ENCODE measurements at regions not wholly inside any gene's neighbourhood (a gene's known extent, or its start where the extent isn't known, plus 50 kb on each side); places are given as distances from the start of the nearest gene placed in this dataset.

DNA sequence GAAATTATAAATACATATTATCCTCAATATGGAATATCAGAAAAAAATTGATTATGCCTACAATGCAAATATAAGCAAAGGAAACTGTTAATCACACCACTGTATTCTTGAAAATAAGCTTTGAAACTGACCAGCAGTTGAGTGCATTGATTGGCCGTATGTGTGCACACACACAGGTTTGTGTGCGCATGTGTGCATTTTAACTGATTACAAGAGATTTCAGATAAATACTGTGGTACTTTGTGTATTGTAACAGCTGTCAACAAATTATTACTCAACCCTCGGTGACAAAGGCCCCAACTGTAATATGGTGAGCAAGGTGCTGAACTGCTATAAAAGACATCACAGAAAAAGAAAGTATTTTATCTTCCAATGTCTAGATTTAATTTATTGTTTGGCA, 1238.9 kb upstream of the ALCAM start:
- Histone ChIP-seq H3K9me3 (ENCODE audit: severe bottlenecking) (no peaks in the 10 kb centered on the region), H3K27ac (no peak overlapping the region), H3K4me3 (ENCODE audit: low read depth, low read length) (no peak overlapping the region), H3K27me3 (ENCODE audit: insufficient read depth, low read depth, severe bottlenecking) (no peaks in the 10 kb centered on the region), H3K36me3 (no peaks in the 10 kb centered on the region)
- DNase-seq, result no peak
- TF ChIP-seq, protein P1, sequence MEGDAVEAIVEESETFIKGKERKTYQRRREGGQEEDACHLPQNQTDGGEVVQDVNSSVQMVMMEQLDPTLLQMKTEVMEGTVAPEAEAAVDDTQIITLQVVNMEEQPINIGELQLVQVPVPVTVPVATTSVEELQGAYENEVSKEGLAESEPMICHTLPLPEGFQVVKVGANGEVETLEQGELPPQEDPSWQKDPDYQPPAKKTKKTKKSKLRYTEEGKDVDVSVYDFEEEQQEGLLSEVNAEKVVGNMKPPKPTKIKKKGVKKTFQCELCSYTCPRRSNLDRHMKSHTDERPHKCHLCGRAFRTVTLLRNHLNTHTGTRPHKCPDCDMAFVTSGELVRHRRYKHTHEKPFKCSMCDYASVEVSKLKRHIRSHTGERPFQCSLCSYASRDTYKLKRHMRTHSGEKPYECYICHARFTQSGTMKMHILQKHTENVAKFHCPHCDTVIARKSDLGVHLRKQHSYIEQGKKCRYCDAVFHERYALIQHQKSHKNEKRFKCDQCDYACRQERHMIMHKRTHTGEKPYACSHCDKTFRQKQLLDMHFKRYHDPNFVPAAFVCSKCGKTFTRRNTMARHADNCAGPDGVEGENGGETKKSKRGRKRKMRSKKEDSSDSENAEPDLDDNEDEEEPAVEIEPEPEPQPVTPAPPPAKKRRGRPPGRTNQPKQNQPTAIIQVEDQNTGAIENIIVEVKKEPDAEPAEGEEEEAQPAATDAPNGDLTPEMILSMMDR (IDR thresholded peaks at IDR 0.05; ENCODE audit: low read depth, low read length), result no peak

DNA sequence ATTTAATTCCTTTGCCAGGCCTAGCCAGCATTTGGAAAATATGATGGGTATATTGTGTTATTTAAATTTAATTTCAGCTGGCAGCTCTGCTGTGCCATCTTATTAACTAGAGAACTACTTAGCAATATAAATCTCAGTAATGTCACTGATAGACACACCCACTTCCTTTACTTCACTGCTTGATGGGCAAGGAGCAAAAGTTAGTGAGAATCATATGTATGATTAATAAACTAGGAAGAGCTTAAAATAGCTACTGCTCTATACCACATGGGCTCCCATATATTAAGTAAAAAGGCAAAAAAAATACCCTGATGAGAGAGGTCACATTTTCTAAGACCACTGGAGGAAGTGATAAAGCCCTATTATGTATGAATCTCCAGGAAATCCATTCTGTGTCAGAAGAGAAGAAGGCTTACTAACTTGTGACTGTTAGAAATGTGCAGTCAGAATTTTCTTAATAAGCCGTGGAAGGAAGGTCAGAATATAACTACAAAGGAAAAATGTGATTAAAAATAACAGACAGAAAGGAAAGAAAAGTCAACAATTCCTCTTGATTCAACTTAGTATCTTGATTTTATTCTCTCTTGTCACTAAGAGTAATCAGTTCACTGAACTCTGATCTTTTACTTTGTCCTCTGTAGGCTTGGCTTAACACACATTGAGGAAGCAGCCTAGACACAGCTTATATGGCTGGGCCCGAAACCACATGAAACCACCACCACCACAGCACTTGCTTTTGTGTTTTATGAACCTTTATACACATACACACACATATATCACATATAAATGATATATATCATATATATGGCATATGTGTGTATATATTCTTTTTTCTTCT, 1233.9 kb upstream of the ALCAM start:
- no peak overlapping the region for H3K27ac ChIP-seq
- H3K4me3 ChIP-seq (ENCODE audit: low read depth, low read length), result no peak overlapping the region
- no peaks in the 10 kb centered on the region for H3K36me3 ChIP-seq
- H3K9me3 ChIP-seq (ENCODE audit: severe bottlenecking), result no peaks in the 10 kb centered on the region
- TF ChIP-seq, protein P1 (IDR thresholded peaks at IDR 0.05; ENCODE audit: low read depth, low read length), result no peak
- no peaks in the 10 kb centered on the region for H3K27me3 ChIP-seq (ENCODE audit: insufficient read depth, low read depth, severe bottlenecking)
- DNase-seq, result no peak

DNA sequence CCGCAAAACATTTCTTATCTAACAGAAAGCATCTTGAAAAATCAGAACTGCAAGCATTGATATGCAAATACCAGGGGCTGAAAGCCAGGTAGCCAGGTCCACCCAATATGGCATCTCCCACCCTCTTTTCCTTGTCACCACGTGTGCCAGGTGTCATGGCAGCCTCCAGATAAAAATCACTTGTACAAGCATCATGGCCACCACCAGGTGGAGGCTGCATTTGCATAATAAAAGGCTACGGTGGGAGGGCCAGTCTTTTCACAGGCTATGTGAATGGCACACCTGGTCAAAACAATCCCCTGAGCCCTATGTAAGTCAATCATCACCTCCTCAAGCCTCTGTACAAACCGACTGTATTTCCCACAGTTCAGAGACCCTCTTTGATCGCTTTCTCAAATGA, 1233.1 kb upstream of the ALCAM start:
- TF ChIP-seq, protein P1 (IDR thresholded peaks at IDR 0.05; ENCODE audit: low read depth, low read length), result no peak
- H3K9me3 ChIP-seq (ENCODE audit: severe bottlenecking), result no peaks in the 10 kb centered on the region
- no peak overlapping the region for H3K4me3 ChIP-seq (ENCODE audit: low read depth, low read length)
- H3K27me3 ChIP-seq (ENCODE audit: insufficient read depth, low read depth, severe bottlenecking), result no peaks in the 10 kb centered on the region
- H3K27ac ChIP-seq, result no peak overlapping the region
- no peak for DNase-seq
- H3K36me3 ChIP-seq, result no peaks in the 10 kb centered on the region

DNA sequence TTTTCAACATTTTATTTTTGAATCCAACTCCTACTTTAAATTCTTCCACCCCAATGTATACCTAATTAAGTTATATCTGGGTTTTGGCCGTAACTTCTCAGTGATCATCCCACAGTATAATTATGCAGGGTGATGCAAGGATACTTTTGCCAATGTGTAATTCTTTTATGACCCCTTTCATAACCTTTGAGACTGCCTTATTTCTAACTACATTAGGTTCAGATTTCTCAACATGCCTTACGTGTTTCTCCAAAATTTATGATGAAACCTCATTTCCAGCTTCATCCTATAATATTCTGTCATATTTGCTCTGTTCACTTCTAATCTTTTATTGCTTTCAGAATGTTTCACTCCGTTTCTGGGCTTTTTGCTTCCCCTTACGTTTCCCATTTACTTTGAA, 1229.6 kb upstream of the ALCAM start:
- Histone ChIP-seq H3K27me3 (ENCODE audit: insufficient read depth, low read depth, severe bottlenecking) (no peaks in the 10 kb centered on the region), H3K27ac (no peak overlapping the region), H3K36me3 (no peaks in the 10 kb centered on the region), H3K4me3 (ENCODE audit: low read depth, low read length) (no peak overlapping the region), H3K9me3 (ENCODE audit: severe bottlenecking) (no peaks in the 10 kb centered on the region)
- TF ChIP-seq, protein P1 (IDR thresholded peaks at IDR 0.05; ENCODE audit: low read depth, low read length), result no peak
- DNase-seq, result no peak

DNA sequence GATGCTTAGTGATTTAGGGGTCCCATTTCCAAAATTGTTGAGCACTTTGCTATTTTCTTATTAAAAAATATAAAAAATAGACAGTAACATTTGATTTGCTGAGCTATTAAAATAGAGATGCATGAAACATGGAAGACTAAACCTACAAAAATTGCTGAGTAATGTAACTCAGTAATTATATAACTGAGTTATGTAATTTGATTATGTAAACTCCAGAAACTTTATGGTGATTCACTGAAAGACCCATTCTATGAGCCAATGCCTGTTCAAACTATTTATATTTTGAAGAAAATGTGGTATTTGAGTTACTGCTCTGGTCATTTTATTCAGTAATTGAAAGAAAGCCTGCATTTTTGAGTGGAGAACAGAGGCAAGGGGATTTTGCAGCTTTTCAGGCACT, 1221.5 kb upstream of the ALCAM start:
- TF ChIP-seq, protein P1 (IDR thresholded peaks at IDR 0.05; ENCODE audit: low read depth, low read length), result no peak
- Histone ChIP-seq H3K36me3 (no peaks in the 10 kb centered on the region), H3K27me3 (ENCODE audit: insufficient read depth, low read depth, severe bottlenecking) (no peaks in the 10 kb centered on the region), H3K4me3 (ENCODE audit: low read depth, low read length) (no peak overlapping the region), H3K9me3 (ENCODE audit: severe bottlenecking) (no peaks in the 10 kb centered on the region), H3K27ac (no peak overlapping the region)
- DNase-seq, result no peak

DNA sequence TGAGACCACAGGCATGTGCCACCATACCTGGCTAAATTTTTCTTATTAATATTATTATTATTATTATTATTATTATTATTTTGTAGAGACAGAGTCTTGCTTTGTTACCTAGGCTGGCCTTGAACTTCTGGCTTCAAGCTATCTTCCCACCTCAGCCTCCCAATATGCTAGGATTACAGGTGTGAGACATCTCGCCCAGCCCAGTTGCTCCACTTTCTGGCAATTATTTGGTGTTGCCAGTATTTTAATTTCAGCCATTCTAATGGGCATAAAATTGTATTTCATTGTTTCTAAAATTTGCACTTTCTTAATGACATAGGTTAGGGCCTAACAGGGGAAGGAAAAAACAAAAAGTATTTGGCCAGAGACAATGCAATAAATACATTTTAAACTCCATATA, 1217.6 kb upstream of the ALCAM start:
- Histone ChIP-seq H3K36me3 (no peaks in the 10 kb centered on the region), H3K27ac (no peak overlapping the region), H3K27me3 (ENCODE audit: insufficient read depth, low read depth, severe bottlenecking) (no peaks in the 10 kb centered on the region), H3K4me3 (ENCODE audit: low read depth, low read length) (no peak overlapping the region), H3K9me3 (ENCODE audit: severe bottlenecking) (no peaks in the 10 kb centered on the region)
- TF ChIP-seq, protein P1 (IDR thresholded peaks at IDR 0.05; ENCODE audit: low read depth, low read length), result no peak
- DNase-seq, result no peak
